ENCODE measurements at regions not wholly inside any gene's neighbourhood (a gene's known extent, or its start where the extent isn't known, plus 50 kb on each side); places are given as distances from the start of the nearest gene placed in this dataset.

DNA sequence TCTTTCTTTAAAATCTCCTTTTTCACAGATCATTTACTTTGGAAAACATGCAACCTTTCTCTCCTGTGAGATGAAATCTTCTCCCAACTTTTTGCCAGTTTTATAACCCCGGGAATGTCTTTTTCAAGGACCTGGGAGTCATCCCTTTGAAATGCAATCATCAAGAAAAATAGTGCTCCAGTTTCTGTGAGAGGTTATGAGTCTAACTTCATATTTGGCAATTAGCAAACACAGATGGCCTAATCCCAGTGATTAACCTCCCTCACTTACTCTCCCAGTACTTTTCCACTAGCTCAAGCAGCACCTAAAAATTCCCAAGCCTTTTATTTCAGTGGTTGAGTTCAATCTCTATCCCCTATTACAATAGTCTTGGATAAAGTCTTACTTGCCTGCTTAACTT, 185.8 kb upstream of the TMEM106B start:
- no peaks in the 10 kb centered on the region for H3K9me3 ChIP-seq (ENCODE audit: low read length)
- ATAC-seq: no peak
- no peaks in the 10 kb centered on the region for H3K36me3 ChIP-seq (ENCODE audit: low read depth, low read length)
- no peaks in the 10 kb centered on the region for H3K4me1 ChIP-seq (ENCODE audit: insufficient read depth, low read length)
- no peak overlapping the region for H3K27ac ChIP-seq (ENCODE audit: low read length)
- no peak overlapping the region for H2AFZ ChIP-seq (ENCODE audit: low read length)
- H3K9ac ChIP-seq (ENCODE audit: low read length): no peak overlapping the region
- no TSS peak for BruUV-seq (replicated peaks)
- CTCF ChIA-PET: no interaction called here
- DNase-seq: peak; percentile 10
- H4K20me1 ChIP-seq (ENCODE audit: low read length): no peaks in the 10 kb centered on the region
- H3K4me2 ChIP-seq (ENCODE audit: low read length): no peak overlapping the region
- TF ChIP-seq, protein P1, sequence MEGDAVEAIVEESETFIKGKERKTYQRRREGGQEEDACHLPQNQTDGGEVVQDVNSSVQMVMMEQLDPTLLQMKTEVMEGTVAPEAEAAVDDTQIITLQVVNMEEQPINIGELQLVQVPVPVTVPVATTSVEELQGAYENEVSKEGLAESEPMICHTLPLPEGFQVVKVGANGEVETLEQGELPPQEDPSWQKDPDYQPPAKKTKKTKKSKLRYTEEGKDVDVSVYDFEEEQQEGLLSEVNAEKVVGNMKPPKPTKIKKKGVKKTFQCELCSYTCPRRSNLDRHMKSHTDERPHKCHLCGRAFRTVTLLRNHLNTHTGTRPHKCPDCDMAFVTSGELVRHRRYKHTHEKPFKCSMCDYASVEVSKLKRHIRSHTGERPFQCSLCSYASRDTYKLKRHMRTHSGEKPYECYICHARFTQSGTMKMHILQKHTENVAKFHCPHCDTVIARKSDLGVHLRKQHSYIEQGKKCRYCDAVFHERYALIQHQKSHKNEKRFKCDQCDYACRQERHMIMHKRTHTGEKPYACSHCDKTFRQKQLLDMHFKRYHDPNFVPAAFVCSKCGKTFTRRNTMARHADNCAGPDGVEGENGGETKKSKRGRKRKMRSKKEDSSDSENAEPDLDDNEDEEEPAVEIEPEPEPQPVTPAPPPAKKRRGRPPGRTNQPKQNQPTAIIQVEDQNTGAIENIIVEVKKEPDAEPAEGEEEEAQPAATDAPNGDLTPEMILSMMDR (conservative IDR thresholded peaks at IDR 0.05; ENCODE audit: low read depth, low read length): no peak
- no peak for TF ChIP-seq EZH2phosphoT487 (IDR thresholded peaks at IDR 0.05; ENCODE audit: borderline replicate concordance, low read length)
- no peak for TF ChIP-seq EZH2 (IDR thresholded peaks at IDR 0.05; ENCODE audit: low read length, unreplicated experiment)
- no peaks in the 10 kb centered on the region for H3F3A ChIP-seq (ENCODE audit: low read length, unreplicated experiment)
- no peak overlapping the region for H3K4me3 ChIP-seq (ENCODE audit: low read length)
- H3K79me2 ChIP-seq (ENCODE audit: low read length): no peaks in the 10 kb centered on the region
- POLR2A ChIA-PET (ENCODE audit: unreplicated experiment): no interaction called here
- intact Hi-C loops (cut with micrococcal nuclease): no loop called here
- H3K9me2 ChIP-seq (replicated peaks; ENCODE audit: low read length): no peaks in the 10 kb centered on the region
- no peaks in the 10 kb centered on the region for H3K27me3 ChIP-seq (ENCODE audit: low read length)

DNA sequence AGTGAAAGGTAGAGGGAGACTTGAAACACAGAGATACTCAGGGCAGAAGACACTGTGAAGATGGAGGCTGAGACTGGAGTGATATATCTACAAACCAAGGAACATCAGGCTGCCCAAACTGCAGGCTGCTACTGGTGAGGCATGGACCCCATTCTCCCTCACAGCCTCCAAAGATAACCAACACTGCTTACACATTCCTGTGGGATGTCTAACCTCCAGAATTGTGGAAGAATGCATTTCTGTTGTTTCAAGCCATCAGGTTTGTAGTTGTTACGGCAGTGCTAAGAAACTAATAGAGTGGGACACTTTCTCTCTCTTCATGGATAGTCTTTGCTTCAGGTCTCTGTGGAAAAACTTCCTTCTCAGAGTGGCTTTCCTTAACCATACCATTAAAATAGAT, 182.6 kb upstream of the TMEM106B start:
- no peak overlapping the region for H2AFZ ChIP-seq (ENCODE audit: low read length)
- H3K9me2 ChIP-seq (replicated peaks; ENCODE audit: low read length): no peaks in the 10 kb centered on the region
- no peaks in the 10 kb centered on the region for H3K79me2 ChIP-seq (ENCODE audit: low read length)
- intact Hi-C loops (cut with micrococcal nuclease): no loop called here
- no peak overlapping the region for H3K27ac ChIP-seq (ENCODE audit: low read length)
- ChIA-PET POLR2A (ENCODE audit: unreplicated experiment) (no interaction called here), CTCF (no interaction called here)
- H3K9ac ChIP-seq (ENCODE audit: low read length): no peak overlapping the region
- no peaks in the 10 kb centered on the region for H3K9me3 ChIP-seq (ENCODE audit: low read length)
- H3K4me2 ChIP-seq (ENCODE audit: low read length): no peak overlapping the region
- no peaks in the 10 kb centered on the region for H4K20me1 ChIP-seq (ENCODE audit: low read length)
- no peak for DNase-seq
- ATAC-seq: no peak
- no peak overlapping the region for H3K4me3 ChIP-seq (ENCODE audit: low read length)
- no peaks in the 10 kb centered on the region for H3K27me3 ChIP-seq (ENCODE audit: low read length)
- no peaks in the 10 kb centered on the region for H3F3A ChIP-seq (ENCODE audit: low read length, unreplicated experiment)
- H3K36me3 ChIP-seq (ENCODE audit: low read depth, low read length): no peaks in the 10 kb centered on the region
- no TSS peak for BruUV-seq (replicated peaks)
- H3K4me1 ChIP-seq (ENCODE audit: insufficient read depth, low read length): peaks cover 8% of the 10 kb centered on the region; the same call in 1 of the 2 replicates
- TF ChIP-seq, protein P1 (conservative IDR thresholded peaks at IDR 0.05; ENCODE audit: low read depth, low read length): no peak
- no peak for TF ChIP-seq EZH2phosphoT487 (IDR thresholded peaks at IDR 0.05; ENCODE audit: borderline replicate concordance, low read length)
- TF ChIP-seq EZH2 (IDR thresholded peaks at IDR 0.05; ENCODE audit: low read length, unreplicated experiment): no peak

DNA sequence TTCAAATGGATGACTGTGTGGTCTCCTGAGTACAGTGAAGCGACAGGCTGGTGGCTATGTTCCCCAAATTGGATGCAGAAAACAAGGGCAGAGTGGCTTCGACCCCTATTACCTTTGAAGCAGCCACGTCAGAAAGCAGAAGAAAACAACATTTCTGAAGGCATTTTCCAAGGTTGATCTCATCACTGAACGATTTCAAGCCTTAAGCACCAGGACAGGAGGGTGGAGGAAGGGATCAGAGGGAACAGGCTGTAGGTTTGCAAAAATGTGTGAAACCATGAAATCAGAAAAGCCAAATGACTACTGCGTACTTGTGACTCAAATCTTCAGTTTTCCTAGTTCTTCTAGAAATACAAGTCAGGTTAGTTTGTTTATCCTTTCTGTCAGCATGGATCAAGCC, 181.0 kb upstream of the TMEM106B start:
- no TSS peak for BruUV-seq (replicated peaks)
- Histone ChIP-seq H3K27me3 (ENCODE audit: low read length) (no peaks in the 10 kb centered on the region), H3K4me3 (ENCODE audit: low read length) (no peak overlapping the region), H4K20me1 (ENCODE audit: low read length) (no peaks in the 10 kb centered on the region), H2AFZ (ENCODE audit: low read length) (no peak overlapping the region), H3K9me2 (replicated peaks; ENCODE audit: low read length) (no peaks in the 10 kb centered on the region), H3K9ac (ENCODE audit: low read length) (no peak overlapping the region), H3K4me1 (ENCODE audit: insufficient read depth, low read length) (peaks cover 8% of the 10 kb centered on the region; the same call in 1 of the 2 replicates), H3K36me3 (ENCODE audit: low read depth, low read length) (no peaks in the 10 kb centered on the region), H3K79me2 (ENCODE audit: low read length) (no peaks in the 10 kb centered on the region), H3K27ac (ENCODE audit: low read length) (no peak overlapping the region), H3F3A (ENCODE audit: low read length, unreplicated experiment) (no peaks in the 10 kb centered on the region), H3K9me3 (ENCODE audit: low read length) (no peaks in the 10 kb centered on the region), H3K4me2 (ENCODE audit: low read length) (no peak overlapping the region)
- ChIA-PET POLR2A (ENCODE audit: unreplicated experiment) (no interaction called here), CTCF (no interaction called here)
- no peak for TF ChIP-seq EZH2phosphoT487 (IDR thresholded peaks at IDR 0.05; ENCODE audit: borderline replicate concordance, low read length)
- TF ChIP-seq EZH2 (IDR thresholded peaks at IDR 0.05; ENCODE audit: low read length, unreplicated experiment): no peak
- TF ChIP-seq, protein P1 (conservative IDR thresholded peaks at IDR 0.05; ENCODE audit: low read depth, low read length): no peak
- intact Hi-C loops (cut with micrococcal nuclease): no loop called here
- no peak for ATAC-seq
- DNase-seq: no peak

Measured in PC-3 (cell line).